ENCODE measurements at regions not wholly inside any gene's neighbourhood (a gene's known extent, or its start where the extent isn't known, plus 50 kb on each side); places are given as distances from the start of the nearest gene placed in this dataset.

DNA sequence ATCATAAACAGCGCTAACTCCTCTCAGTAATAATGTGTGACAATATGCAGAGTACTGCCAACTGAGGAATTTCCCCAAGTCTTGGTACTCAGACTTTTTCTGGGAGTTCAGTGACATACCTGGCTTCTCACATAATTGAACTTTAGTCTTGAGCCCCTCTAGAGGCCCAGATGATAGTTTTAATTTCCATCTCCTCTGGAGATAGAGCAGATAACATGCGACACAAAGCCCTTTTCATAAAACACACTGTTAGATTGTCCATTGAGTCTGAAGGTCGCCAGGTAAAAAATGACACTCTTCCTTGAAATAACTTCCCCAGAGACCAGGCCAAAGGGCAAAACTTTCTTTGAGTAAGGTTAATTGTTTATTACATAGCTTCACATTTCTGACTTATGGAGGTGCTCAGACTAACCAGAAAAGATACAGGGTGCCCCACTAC, 476.0 kb downstream of the RASEF start:
- TF ChIP-seq ZNF140 (tag by site-specific recombination; IDR thresholded peaks at IDR 0.05) (no peak), ZNF10 (tag by site-specific recombination; IDR thresholded peaks at IDR 0.05) (no peak), ZEB2 (tag by site-specific recombination; IDR thresholded peaks at IDR 0.05) (no peak)
- Histone ChIP-seq H3K36me3 (ENCODE audit: control insufficient read depth in 2 of 2, insufficient read depth in 1 of 2, low read length in 2 of 2) (no peaks in the 10 kb centered on the region), H3K4me1 (ENCODE audit: control insufficient read depth, insufficient read depth, low read length) (no peaks in the 10 kb centered on the region), H3K27ac (ENCODE audit: extremely low read depth, low read depth, low read length) (no peak overlapping the region), H3K4me3 (ENCODE audit: low read depth, low read length) (no peak overlapping the region), H3K9me3 (ENCODE audit: control insufficient read depth, insufficient read depth, low read depth, low read length) (no peaks in the 10 kb centered on the region)
- CTCF ChIA-PET, result interaction anchor here (0.5 kb wide), 1 partner anchor 73 kb away, joined by 3 read pairs; no protein-coding TSS in a partner anchor
- POLR2A ChIA-PET, result no interaction called here

DNA sequence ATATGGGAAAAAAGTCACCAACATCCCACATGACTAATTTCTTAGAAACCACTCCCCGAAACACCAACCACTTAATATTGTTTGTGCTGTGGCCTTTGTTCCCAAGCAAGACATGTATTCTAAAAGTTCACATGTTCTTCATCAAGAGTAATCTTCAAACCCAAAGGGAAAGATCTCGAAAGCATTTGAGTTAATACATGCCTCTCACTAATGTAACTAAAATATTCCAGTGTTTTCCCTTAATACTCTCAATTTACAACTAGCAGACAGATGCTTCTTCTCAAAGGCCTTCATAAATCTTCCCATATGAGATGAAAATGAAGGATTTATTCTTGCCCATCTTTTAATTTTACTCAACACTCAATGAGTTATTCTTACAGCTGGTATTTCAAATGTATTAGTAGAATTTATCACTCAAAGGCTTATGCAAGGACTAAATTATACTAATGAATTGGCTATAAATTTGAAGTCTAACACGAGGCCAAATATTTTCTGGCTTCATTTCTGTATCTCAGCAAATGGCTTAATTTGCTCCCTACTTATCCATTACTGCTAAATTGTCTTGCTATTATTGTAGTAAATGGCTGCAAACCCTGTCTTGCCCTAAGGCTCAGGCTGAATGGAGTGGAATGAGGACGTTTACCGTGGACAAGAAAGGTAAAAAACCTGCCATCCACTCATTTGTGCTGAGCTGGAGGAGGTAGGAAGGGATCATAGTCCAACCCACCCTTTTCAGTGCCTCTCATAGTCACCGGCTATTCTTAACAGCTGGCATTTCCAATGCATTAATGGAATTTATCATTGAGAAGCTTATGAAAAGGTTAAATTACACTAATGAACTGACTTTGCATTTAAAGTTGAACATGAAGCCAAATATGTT, 474.4 kb downstream of the RASEF start:
- Histone ChIP-seq H3K4me1 (ENCODE audit: control insufficient read depth, insufficient read depth, low read length) (no peaks in the 10 kb centered on the region), H3K27ac (ENCODE audit: extremely low read depth, low read depth, low read length) (no peak overlapping the region), H3K36me3 (ENCODE audit: control insufficient read depth in 2 of 2, insufficient read depth in 1 of 2, low read length in 2 of 2) (no peaks in the 10 kb centered on the region), H3K9me3 (ENCODE audit: control insufficient read depth, insufficient read depth, low read depth, low read length) (no peaks in the 10 kb centered on the region), H3K4me3 (ENCODE audit: low read depth, low read length) (no peak overlapping the region)
- no peak for TF ChIP-seq ZNF239 (tag by site-specific recombination; IDR thresholded peaks at IDR 0.05)
- TF ChIP-seq ZNF266 (tag by site-specific recombination; IDR thresholded peaks at IDR 0.05; ENCODE audit: low read depth), result no peak
- no peak for TF ChIP-seq ZBTB20 (tag by site-specific recombination; IDR thresholded peaks at IDR 0.05)
- no peak for TF ChIP-seq ZNF391 (tag by site-specific recombination; IDR thresholded peaks at IDR 0.05; ENCODE audit: borderline replicate concordance, low read depth)
- no peak for TF ChIP-seq ZNF184 (tag by site-specific recombination; IDR thresholded peaks at IDR 0.05)
- no peak for TF ChIP-seq ZSCAN30 (tag by site-specific recombination; IDR thresholded peaks at IDR 0.05)
- no peak for TF ChIP-seq ZNF654 (tag by site-specific recombination; IDR thresholded peaks at IDR 0.05; ENCODE audit: low read depth)
- TF ChIP-seq ZNF670 (tag by site-specific recombination; IDR thresholded peaks at IDR 0.05; ENCODE audit: low read depth), result no peak
- TF ChIP-seq, protein P1, sequence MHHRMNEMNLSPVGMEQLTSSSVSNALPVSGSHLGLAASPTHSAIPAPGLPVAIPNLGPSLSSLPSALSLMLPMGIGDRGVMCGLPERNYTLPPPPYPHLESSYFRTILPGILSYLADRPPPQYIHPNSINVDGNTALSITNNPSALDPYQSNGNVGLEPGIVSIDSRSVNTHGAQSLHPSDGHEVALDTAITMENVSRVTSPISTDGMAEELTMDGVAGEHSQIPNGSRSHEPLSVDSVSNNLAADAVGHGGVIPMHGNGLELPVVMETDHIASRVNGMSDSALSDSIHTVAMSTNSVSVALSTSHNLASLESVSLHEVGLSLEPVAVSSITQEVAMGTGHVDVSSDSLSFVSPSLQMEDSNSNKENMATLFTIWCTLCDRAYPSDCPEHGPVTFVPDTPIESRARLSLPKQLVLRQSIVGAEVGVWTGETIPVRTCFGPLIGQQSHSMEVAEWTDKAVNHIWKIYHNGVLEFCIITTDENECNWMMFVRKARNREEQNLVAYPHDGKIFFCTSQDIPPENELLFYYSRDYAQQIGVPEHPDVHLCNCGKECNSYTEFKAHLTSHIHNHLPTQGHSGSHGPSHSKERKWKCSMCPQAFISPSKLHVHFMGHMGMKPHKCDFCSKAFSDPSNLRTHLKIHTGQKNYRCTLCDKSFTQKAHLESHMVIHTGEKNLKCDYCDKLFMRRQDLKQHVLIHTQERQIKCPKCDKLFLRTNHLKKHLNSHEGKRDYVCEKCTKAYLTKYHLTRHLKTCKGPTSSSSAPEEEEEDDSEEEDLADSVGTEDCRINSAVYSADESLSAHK (tag by site-specific recombination; IDR thresholded peaks at IDR 0.05), result no peak
- TF ChIP-seq ZNF843 (tag by site-specific recombination; IDR thresholded peaks at IDR 0.05), result no peak
- no peak for TF ChIP-seq ZNF24 (tag by site-specific recombination; IDR thresholded peaks at IDR 0.05)
- TF ChIP-seq ZNF747 (tag by site-specific recombination; IDR thresholded peaks at IDR 0.05), result no peak
- no peak for TF ChIP-seq ZFP69B (tag by site-specific recombination; IDR thresholded peaks at IDR 0.05)
- TF ChIP-seq, protein P2, sequence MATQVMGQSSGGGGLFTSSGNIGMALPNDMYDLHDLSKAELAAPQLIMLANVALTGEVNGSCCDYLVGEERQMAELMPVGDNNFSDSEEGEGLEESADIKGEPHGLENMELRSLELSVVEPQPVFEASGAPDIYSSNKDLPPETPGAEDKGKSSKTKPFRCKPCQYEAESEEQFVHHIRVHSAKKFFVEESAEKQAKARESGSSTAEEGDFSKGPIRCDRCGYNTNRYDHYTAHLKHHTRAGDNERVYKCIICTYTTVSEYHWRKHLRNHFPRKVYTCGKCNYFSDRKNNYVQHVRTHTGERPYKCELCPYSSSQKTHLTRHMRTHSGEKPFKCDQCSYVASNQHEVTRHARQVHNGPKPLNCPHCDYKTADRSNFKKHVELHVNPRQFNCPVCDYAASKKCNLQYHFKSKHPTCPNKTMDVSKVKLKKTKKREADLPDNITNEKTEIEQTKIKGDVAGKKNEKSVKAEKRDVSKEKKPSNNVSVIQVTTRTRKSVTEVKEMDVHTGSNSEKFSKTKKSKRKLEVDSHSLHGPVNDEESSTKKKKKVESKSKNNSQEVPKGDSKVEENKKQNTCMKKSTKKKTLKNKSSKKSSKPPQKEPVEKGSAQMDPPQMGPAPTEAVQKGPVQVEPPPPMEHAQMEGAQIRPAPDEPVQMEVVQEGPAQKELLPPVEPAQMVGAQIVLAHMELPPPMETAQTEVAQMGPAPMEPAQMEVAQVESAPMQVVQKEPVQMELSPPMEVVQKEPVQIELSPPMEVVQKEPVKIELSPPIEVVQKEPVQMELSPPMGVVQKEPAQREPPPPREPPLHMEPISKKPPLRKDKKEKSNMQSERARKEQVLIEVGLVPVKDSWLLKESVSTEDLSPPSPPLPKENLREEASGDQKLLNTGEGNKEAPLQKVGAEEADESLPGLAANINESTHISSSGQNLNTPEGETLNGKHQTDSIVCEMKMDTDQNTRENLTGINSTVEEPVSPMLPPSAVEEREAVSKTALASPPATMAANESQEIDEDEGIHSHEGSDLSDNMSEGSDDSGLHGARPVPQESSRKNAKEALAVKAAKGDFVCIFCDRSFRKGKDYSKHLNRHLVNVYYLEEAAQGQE (tag by site-specific recombination; IDR thresholded peaks at IDR 0.05), result no peak
- TF ChIP-seq, protein P3, sequence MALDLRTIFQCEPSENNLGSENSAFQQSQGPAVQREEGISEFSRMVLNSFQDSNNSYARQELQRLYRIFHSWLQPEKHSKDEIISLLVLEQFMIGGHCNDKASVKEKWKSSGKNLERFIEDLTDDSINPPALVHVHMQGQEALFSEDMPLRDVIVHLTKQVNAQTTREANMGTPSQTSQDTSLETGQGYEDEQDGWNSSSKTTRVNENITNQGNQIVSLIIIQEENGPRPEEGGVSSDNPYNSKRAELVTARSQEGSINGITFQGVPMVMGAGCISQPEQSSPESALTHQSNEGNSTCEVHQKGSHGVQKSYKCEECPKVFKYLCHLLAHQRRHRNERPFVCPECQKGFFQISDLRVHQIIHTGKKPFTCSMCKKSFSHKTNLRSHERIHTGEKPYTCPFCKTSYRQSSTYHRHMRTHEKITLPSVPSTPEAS (tag by site-specific recombination; IDR thresholded peaks at IDR 0.05), result no peak
- no peak for TF ChIP-seq KLF10 (tag by site-specific recombination; IDR thresholded peaks at IDR 0.05)
- ChIA-PET CTCF (no interaction called here), POLR2A (no interaction called here)
